ENCODE measurements at regions not wholly inside any gene's neighbourhood (a gene's known extent, or its start where the extent isn't known, plus 50 kb on each side); places are given as distances from the start of the nearest gene placed in this dataset.
"Not testable (repeated sequence)": the region's sequence is repeated elsewhere in the genome, so short reads cannot be mapped to it uniquely, and the experiment has no call there.

- H3K27me3 ChIP-seq, result no peaks in the 10 kb centered on the region
- H3K9me3 ChIP-seq, result no peaks in the 10 kb centered on the region
- intact Hi-C loops (cut with DNase I; ENCODE audit: low total_unique reads), result no loop called here
- WGBS, 5 donors, result 56 to 70% (median 63%) methylated on average over 5 of the region's 5 CpGs
- H3K36me3 ChIP-seq, result no peaks in the 10 kb centered on the region
- no peaks in the 10 kb centered on the region for H3K4me1 ChIP-seq
- no peak for DNase-seq
- TF ChIP-seq POLR2AphosphoS5 (IDR thresholded peaks at IDR 0.05) (no peak), CTCF (IDR thresholded peaks at IDR 0.05) (no peak), EP300 (IDR thresholded peaks at IDR 0.05) (no peak), POLR2A (IDR thresholded peaks at IDR 0.05) (no peak)
- no peak overlapping the region for H3K4me3 ChIP-seq
- H3K27ac ChIP-seq, result no peak overlapping the region
Measured at GRCh38 chr2:48050711-48051110, 144.4 kb upstream of the FBXO11 start.

GRCh38 chr2:48059975-48060374, 153.7 kb upstream of the FBXO11 start:
- no peak for TF ChIP-seq POLR2A (IDR thresholded peaks at IDR 0.05)
- no peak for TF ChIP-seq CTCF (IDR thresholded peaks at IDR 0.05)
- no peak for TF ChIP-seq EP300 (IDR thresholded peaks at IDR 0.05)
- TF ChIP-seq POLR2AphosphoS5 (IDR thresholded peaks at IDR 0.05), result no peak
- H3K27ac ChIP-seq, result no peak overlapping the region
- no peaks in the 10 kb centered on the region for H3K27me3 ChIP-seq
- DNase-seq, result no peak
- 34 to 61% (median 51%) methylated on average over 1 of the region's 1 CpG for WGBS, 5 donors
- no peaks in the 10 kb centered on the region for H3K9me3 ChIP-seq
- H3K36me3 ChIP-seq, result no peaks in the 10 kb centered on the region
- H3K4me3 ChIP-seq, result no peak overlapping the region
- intact Hi-C loops (cut with DNase I; ENCODE audit: low total_unique reads), result no loop called here
- no peaks in the 10 kb centered on the region for H3K4me1 ChIP-seq

- H3K4me1 ChIP-seq; intact Hi-C loops (cut with DNase I; ENCODE audit: low total_unique reads); H3K27ac ChIP-seq; H3K36me3 ChIP-seq; H3K27me3 ChIP-seq; DNase-seq; H3K4me3 ChIP-seq; H3K9me3 ChIP-seq: not testable (repeated sequence)
- 76 to 83% (median 78%) methylated on average over 4 of the region's 4 CpGs for WGBS, 5 donors
Measured at GRCh38 chr2:48061656-48062055, 155.4 kb upstream of the FBXO11 start.

GRCh38 chr2:48065096-48065495, 158.8 kb upstream of the FBXO11 start:
- no peaks in the 10 kb centered on the region for H3K4me1 ChIP-seq
- no peak for TF ChIP-seq EP300 (IDR thresholded peaks at IDR 0.05)
- no peak for TF ChIP-seq POLR2AphosphoS5 (IDR thresholded peaks at IDR 0.05)
- no peak for TF ChIP-seq POLR2A (IDR thresholded peaks at IDR 0.05)
- no peak for TF ChIP-seq CTCF (IDR thresholded peaks at IDR 0.05)
- no peaks in the 10 kb centered on the region for H3K27me3 ChIP-seq
- no peak overlapping the region for H3K4me3 ChIP-seq
- no peak overlapping the region for H3K27ac ChIP-seq
- intact Hi-C loops (cut with DNase I; ENCODE audit: low total_unique reads), result no loop called here
- H3K9me3 ChIP-seq, result no peaks in the 10 kb centered on the region
- no peaks in the 10 kb centered on the region for H3K36me3 ChIP-seq
- DNase-seq, result no peak

GRCh38 chr2:48066000-48066399, 159.7 kb upstream of the FBXO11 start:
- intact Hi-C loops (cut with DNase I; ENCODE audit: low total_unique reads), result no loop called here
- H3K4me3 ChIP-seq, result no peak overlapping the region
- TF ChIP-seq EP300 (IDR thresholded peaks at IDR 0.05) (no peak), CTCF (IDR thresholded peaks at IDR 0.05) (no peak), POLR2AphosphoS5 (IDR thresholded peaks at IDR 0.05) (no peak), POLR2A (IDR thresholded peaks at IDR 0.05) (no peak)
- no peaks in the 10 kb centered on the region for H3K36me3 ChIP-seq
- no peak for DNase-seq
- no peak overlapping the region for H3K27ac ChIP-seq
- 70 to 86% (median 75%) methylated on average over 2 of the region's 2 CpGs for WGBS, 5 donors
- H3K4me1 ChIP-seq, result no peaks in the 10 kb centered on the region
- no peaks in the 10 kb centered on the region for H3K9me3 ChIP-seq
- no peaks in the 10 kb centered on the region for H3K27me3 ChIP-seq

All from stomach (tissue), 8 donors.